ENCODE measurements at regions not wholly inside any gene's neighbourhood (a gene's known extent, or its start where the extent isn't known, plus 50 kb on each side); places are given as distances from the start of the nearest gene placed in this dataset.

DNA sequence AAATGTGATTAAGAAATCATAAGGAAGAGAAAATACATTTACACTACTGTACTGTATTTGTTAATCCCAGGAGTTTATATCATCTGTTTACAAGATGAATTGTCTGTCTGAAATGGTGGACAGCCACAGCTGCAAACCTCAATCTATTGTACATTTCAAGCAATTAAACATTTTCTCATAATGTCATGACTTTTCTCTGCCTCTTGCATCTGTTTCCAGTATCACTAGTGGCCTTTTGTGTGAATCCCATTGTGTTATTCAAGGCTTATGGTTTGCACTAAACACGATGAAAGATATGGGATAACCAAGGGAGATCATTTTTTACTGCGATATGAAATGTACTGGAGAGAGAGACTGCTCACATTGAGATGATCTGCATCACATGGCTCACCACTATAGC lies 200.2 kb upstream of the LRRN1 start:
- TF ChIP-seq FOXP2 (optimal IDR thresholded peaks at IDR 0.05; ENCODE audit: control extremely low read depth, extremely low read length, insufficient read depth) (no peak), EZH2 (IDR thresholded peaks at IDR 0.05) (no peak)

All from SK-N-MC (cell line).